HepG2 (cell line): ENCODE measurements at regions not wholly inside any gene's neighbourhood (a gene's known extent, or its start where the extent isn't known, plus 50 kb on each side); places are given as distances from the start of the nearest gene placed in this dataset.

Experiments
- ATAC-seq: fragments of 200-7000 bp; cut with Tn5 transposase; 3 replicates; pipeline ENCODE4 v1.9.1; 2020; ENCODE audit warnings: mild to moderate bottlenecking, moderate library complexity
- BruUV-seq: library from RNA; stranded (reverse); fragments of 400-500 nt; replicated peaks from 2 replicates; lab custom pipeline; 2021; lab: Mats Ljungman, UMichigan
- CTCF ChIA-PET: fragments of 300-600 bp; formaldehyde crosslinking; extraction: SDS; loops from one replicate; lab custom pipeline; 2021; ENCODE audit warnings: low total read pairs, inconsistent platforms, low intra/inter-chr PET ratio; lab: Yijun Ruan, JAX
- POLR2A ChIA-PET: fragments of 350-600 bp; sonication (Branson Sonifier 250); formaldehyde crosslinking; loops from one replicate; lab custom pipeline; 2020; ENCODE audit warnings: antibody characterized with exemption, inconsistent platforms; lab: Yijun Ruan, JAX
- DNase-seq: peaks from one replicate; pipeline ENCODE4 v3.0.0-alpha.2; 2015; ENCODE audit warnings: low spot score
- FAIRE-seq: peaks from 3 replicates; lab custom pipeline; 2011; peaks lifted over from hg19 to GRCh38; lab: Jason Lieb, UNC
- H2AFZ ChIP-seq: one replicate; pipeline ENCODE4 v1.6.1; 2011; ENCODE audit warnings: low read length, inconsistent platforms
- H3K27ac ChIP-seq: fragments of 300-600 bp; 3 replicates; pipeline ENCODE4 v1.8.0; 2011; ENCODE audit warnings: mixed run types, mild to moderate bottlenecking, mixed read lengths, low read length, inconsistent platforms; ENCODE audit not compliant: insufficient read depth; ENCODE audit errors: extremely low read length
- H3K27me3 ChIP-seq, 2 experiments: fragments of 200-600 bp in 1 of 2; 2 replicates in 1 of 2; 3 replicates in 1 of 2; pipeline versions ENCODE4 v1.6.0 to v1.8.0; 2011; ENCODE audit warnings: low read length in 2 of 2, mild to moderate bottlenecking in 2 of 2, moderate library complexity in 2 of 2, inconsistent platforms in 1 of 2; ENCODE audit not compliant: insufficient read depth in 2 of 2, control insufficient read depth in 1 of 2
- H3K36me3 ChIP-seq, 2 experiments: fragments of 200-600 bp in 1 of 2; replicated peaks in 1 of 2; 2 replicates in 1 of 2; 3 replicates in 1 of 2; pipeline versions ENCODE4 v1.5.1 to v1.8.0; 2011; ENCODE audit warnings: low read length in 2 of 2, inconsistent platforms in 1 of 2; ENCODE audit not compliant: insufficient read depth in 2 of 2, control insufficient read depth in 1 of 2
- H3K4me1 ChIP-seq: 2 replicates; pipeline ENCODE4 v1.5.1; 2012; ENCODE audit warnings: low read length, inconsistent platforms; ENCODE audit not compliant: insufficient read depth
- H3K4me2 ChIP-seq: 2 replicates; pipeline ENCODE4 v1.6.0; 2011; ENCODE audit warnings: low read depth, low read length, inconsistent platforms
- H3K4me3 ChIP-seq, 3 experiments: fragments of 200-600 bp in 1 of 3; sonication (generic), shearing (Covaris generic) in 1 of 3; replicated peaks in 1 of 3; 2 replicates each; pipeline ENCODE4 v1.5.1; 2011 to 2016; ENCODE audit warnings: low read length in 3 of 3, inconsistent platforms in 2 of 3, low read depth in 2 of 3, mild to moderate bottlenecking in 2 of 3, control low read depth in 1 of 3, mixed read lengths in 1 of 3; ENCODE audit not compliant: insufficient read depth in 1 of 3
- H3K79me2 ChIP-seq: one replicate; pipeline ENCODE4 v1.6.1; 2011; ENCODE audit warnings: low read length, inconsistent platforms; ENCODE audit not compliant: insufficient read depth
- H3K9ac ChIP-seq: 2 replicates; pipeline ENCODE4 v1.6.0; 2011; ENCODE audit warnings: mild to moderate bottlenecking, low read depth, low read length, inconsistent platforms; ENCODE audit not compliant: insufficient read depth
- H3K9me3 ChIP-seq: 2 replicates; pipeline ENCODE4 v1.5.1; 2012; ENCODE audit warnings: mild to moderate bottlenecking, low read length
- H4K20me1 ChIP-seq: 2 replicates; pipeline ENCODE4 v1.6.0; 2011; ENCODE audit warnings: inconsistent platforms, mild to moderate bottlenecking, low read length, moderate library complexity; ENCODE audit not compliant: insufficient read depth
- POLR2G ChIP-seq: fragments of 200-400 bp; formaldehyde crosslinking; IDR thresholded peaks from 2 replicates; pipeline ENCODE4 v1.6.1; 2018; ENCODE audit warnings: mild to moderate bottlenecking, low read depth, low read length, moderate library complexity
- SAP130 ChIP-seq: IDR thresholded peaks from 2 replicates; pipeline ENCODE4 v1.6.1; 2016; ENCODE audit warnings: low read depth
- SPEN ChIP-seq: sonication (generic); formaldehyde crosslinking; IDR thresholded peaks from 2 replicates; pipeline ENCODE4 v1.5.1; 2020; ENCODE audit warnings: low read depth, mild to moderate bottlenecking, missing genetic modification reagents
- SUZ12 ChIP-seq: fragments of 150-350 bp; IDR thresholded peaks from 2 replicates; pipeline ENCODE4 v1.6.1; 2014; ENCODE audit warnings: low read depth, low read length
- ZNF570 ChIP-seq: sonication (generic); formaldehyde crosslinking; IDR thresholded peaks from 2 replicates; pipeline ENCODE4 v1.4.0; 2020; ENCODE audit warnings: mild to moderate bottlenecking, missing genetic modification reagents, borderline replicate concordance
- WGBS: methylation state at CpG from one replicate; pipeline ENCODE4 v1.1.6; 2017; ENCODE audit warnings: low lambda C conversion rate; 5-methylcytosine and 5-hydroxymethylcytosine counted together
- in situ Hi-C: cut with HindIII; loops from 2 replicates; pipeline ENCODE4 v1.10.0; 2017; ENCODE audit warnings: low pct_unique_long_range_greater_than_20kb; ENCODE audit not compliant: extremely low pct_ligation_motif_present
- intact Hi-C: fragments of 100-400 bp; cut with micrococcal nuclease; formaldehyde crosslinking; loops from one replicate; pipeline ENCODE4 v1.10.0; 2022; ENCODE audit not compliant: unreplicated experiment
- TF ChIP-seq, protein P1 (sequence below): sonication (generic); formaldehyde crosslinking; IDR thresholded peaks from 2 replicates; pipeline ENCODE4 v1.4.0; 2020; ENCODE audit warnings: mild to moderate bottlenecking, missing genetic modification reagents, borderline replicate concordance
- TF ChIP-seq, protein P2 (sequence below): conservative IDR thresholded peaks from 2 replicates; pipeline ENCODE4 v1.6.1; 2018; ENCODE audit warnings: missing genetic modification reagents

DNA sequence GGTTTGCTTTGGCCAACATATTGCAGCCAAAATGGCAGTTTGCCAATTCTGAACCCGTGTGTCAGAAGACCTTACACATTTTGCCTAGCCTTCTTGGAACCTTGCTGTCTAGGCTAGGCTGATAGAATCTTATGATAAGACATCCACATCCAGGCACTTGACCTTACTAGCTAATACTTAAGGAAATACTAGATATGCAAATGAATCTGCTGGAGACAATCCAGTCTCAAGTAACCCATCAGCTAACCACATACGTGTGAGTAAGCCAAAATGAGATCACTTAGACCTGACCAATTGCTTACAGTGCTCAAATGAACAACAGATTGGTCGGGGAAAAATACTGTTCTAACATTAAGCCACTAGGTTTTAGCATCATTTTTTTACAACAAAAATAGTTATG, 1504.6 kb upstream of the CDH9 start (continued):
- TF ChIP-seq, protein P1, sequence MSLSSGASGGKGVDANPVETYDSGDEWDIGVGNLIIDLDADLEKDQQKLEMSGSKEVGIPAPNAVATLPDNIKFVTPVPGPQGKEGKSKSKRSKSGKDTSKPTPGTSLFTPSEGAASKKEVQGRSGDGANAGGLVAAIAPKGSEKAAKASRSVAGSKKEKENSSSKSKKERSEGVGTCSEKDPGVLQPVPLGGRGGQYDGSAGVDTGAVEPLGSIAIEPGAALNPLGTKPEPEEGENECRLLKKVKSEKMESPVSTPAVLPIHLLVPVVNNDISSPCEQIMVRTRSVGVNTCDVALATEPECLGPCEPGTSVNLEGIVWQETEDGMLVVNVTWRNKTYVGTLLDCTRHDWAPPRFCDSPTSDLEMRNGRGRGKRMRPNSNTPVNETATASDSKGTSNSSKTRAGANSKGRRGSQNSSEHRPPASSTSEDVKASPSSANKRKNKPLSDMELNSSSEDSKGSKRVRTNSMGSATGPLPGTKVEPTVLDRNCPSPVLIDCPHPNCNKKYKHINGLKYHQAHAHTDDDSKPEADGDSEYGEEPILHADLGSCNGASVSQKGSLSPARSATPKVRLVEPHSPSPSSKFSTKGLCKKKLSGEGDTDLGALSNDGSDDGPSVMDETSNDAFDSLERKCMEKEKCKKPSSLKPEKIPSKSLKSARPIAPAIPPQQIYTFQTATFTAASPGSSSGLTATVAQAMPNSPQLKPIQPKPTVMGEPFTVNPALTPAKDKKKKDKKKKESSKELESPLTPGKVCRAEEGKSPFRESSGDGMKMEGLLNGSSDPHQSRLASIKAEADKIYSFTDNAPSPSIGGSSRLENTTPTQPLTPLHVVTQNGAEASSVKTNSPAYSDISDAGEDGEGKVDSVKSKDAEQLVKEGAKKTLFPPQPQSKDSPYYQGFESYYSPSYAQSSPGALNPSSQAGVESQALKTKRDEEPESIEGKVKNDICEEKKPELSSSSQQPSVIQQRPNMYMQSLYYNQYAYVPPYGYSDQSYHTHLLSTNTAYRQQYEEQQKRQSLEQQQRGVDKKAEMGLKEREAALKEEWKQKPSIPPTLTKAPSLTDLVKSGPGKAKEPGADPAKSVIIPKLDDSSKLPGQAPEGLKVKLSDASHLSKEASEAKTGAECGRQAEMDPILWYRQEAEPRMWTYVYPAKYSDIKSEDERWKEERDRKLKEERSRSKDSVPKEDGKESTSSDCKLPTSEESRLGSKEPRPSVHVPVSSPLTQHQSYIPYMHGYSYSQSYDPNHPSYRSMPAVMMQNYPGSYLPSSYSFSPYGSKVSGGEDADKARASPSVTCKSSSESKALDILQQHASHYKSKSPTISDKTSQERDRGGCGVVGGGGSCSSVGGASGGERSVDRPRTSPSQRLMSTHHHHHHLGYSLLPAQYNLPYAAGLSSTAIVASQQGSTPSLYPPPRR (CRISPR knock-in tag), result no peak
- no peak for TF ChIP-seq SAP130 (CRISPR knock-in tag)
- no peak for TF ChIP-seq SUZ12
- TF ChIP-seq, protein P2, sequence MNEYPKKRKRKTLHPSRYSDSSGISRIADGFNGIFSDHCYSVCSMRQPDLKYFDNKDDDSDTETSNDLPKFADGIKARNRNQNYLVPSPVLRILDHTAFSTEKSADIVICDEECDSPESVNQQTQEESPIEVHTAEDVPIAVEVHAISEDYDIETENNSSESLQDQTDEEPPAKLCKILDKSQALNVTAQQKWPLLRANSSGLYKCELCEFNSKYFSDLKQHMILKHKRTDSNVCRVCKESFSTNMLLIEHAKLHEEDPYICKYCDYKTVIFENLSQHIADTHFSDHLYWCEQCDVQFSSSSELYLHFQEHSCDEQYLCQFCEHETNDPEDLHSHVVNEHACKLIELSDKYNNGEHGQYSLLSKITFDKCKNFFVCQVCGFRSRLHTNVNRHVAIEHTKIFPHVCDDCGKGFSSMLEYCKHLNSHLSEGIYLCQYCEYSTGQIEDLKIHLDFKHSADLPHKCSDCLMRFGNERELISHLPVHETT (CRISPR knock-in tag), result no peak
- TF ChIP-seq POLR2G, result no peak
- TF ChIP-seq, all 625 proteins: peak for 0

DNA sequence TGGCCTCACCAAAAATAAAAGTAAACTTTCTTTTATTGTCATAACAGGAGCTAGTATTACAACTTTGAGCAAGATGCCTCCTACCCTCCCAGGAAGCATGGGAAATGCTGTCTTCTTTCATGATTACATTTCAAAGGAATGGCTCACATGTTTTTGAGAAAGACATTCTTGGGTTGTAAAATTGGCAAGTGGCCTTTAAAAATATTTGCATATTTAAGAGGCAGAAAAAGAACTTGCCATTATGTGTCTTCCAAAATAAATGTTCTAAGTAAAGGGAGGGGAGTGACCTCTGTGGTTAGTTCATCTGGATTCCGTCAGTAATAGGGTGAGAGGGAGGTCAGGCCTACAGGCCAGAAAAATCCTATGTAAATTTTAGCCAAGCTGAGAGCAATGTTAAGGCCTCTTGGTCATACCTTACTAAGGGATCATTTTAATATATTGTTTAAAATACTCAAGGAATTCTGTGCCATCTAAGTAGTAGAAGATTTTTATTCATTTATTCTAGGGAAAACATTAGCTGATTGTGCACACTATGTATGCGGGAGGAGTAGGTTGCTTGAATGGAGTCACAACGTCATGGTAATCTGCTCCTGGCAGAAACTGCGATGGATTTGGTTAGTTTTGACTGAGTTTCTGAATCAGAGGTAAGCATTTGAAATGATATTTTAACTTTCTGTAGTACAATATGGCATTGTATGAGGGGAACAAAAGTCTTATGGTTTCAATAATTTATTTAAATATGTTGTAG, 1485.7 kb upstream of the CDH9 start:
- in situ Hi-C loops (no loop called here), intact Hi-C loops (no loop called here)
- ATAC-seq, result no peak
- Histone ChIP-seq H3K9ac (no peak overlapping the region), H3K9me3 (no peaks in the 10 kb centered on the region), H3K36me3 (no peaks in the 10 kb centered on the region), H4K20me1 (no peaks in the 10 kb centered on the region), H3K4me2 (no peak overlapping the region), H3K4me1 (no peaks in the 10 kb centered on the region), H3K27ac (no peak overlapping the region), H3K79me2 (no peaks in the 10 kb centered on the region), H2AFZ (no peak overlapping the region), H3K4me3 (no peak overlapping the region), H3K27me3 (no peaks in the 10 kb centered on the region)
- TF ChIP-seq ZNF570 (no peak), SPEN (no peak)
- WGBS, result 36% methylated on average over 4 of the region's 4 CpGs
- no TSS peak for BruUV-seq
- DNase-seq, result no peak
- no peak for FAIRE-seq
- CTCF ChIA-PET, result no interaction called here
- POLR2A ChIA-PET, result no interaction called here
